ENCODE measurements at regions not wholly inside any gene's neighbourhood (a gene's known extent, or its start where the extent isn't known, plus 50 kb on each side); places are given as distances from the start of the nearest gene placed in this dataset.

DNA sequence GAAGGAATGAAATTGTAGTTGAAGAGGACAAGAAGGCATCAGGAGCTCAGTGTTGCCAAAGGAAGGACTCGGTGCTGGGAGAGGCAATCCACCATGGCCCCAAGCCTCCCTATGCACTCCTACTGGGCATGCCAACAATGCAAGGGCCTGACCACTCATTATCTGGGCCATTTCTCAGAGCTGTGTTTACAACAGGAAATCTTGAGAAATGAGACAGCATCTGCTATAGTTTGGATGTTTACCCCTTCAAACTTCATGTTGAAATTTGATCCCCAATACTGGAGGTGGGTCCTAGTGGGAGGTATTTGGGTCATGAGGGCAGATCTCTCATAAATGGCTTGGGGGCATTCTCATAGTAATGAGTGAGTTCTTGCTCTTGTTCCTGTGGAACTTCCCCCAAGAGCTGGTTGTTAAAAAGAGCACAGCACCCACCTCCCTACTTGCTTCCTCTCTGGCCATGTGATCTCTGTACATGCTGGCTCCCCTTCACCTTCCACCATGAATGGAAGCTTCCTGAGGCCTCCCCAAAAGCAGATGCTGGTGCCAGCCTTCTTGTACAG, 50.8 kb upstream of the AOAH start:
- WGBS, result 74% methylated on average over 1 of the region's 1 CpG
- no peaks in the 10 kb centered on the region for H3K4me1 ChIP-seq
- intact Hi-C loops (cut with DNase I), result no loop called here
- no peaks in the 10 kb centered on the region for H3K9me3 ChIP-seq
- DNase-seq (ENCODE audit: extremely low spot score), result no peak
- H3K4me3 ChIP-seq, result no peak overlapping the region
- no peak overlapping the region for H3K27ac ChIP-seq (replicated peaks in 1 of 4)
- H3K27me3 ChIP-seq, result no peaks in the 10 kb centered on the region
- H3K36me3 ChIP-seq, result no peaks in the 10 kb centered on the region
- TF ChIP-seq POLR2A (IDR thresholded peaks at IDR 0.05; ENCODE audit: low read depth), result no peak
- no peak for TF ChIP-seq CTCF (IDR thresholded peaks at IDR 0.05)
- no peak for TF ChIP-seq EP300 (IDR thresholded peaks at IDR 0.05)
- no peak for TF ChIP-seq POLR2AphosphoS5 (IDR thresholded peaks at IDR 0.05)

Data from esophagus muscularis mucosa (tissue), 4 donors.